OCI-LY7 (cell line): ENCODE measurements at regions not wholly inside any gene's neighbourhood (a gene's known extent, or its start where the extent isn't known, plus 50 kb on each side); places are given as distances from the start of the nearest gene placed in this dataset.

ENCODE experiments used
- EZH2phosphoT487 ChIP-seq: fragments of 200-600 bp; sonication (generic); IDR thresholded peaks from 2 replicates; pipeline ENCODE4 v1.6.1; 2018; ENCODE audit warnings: low read depth, borderline replicate concordance, mild to moderate bottlenecking, mixed run types, antibody characterized with exemption, low read length, moderate library complexity, mixed read lengths
- TF ChIP-seq, protein P1 (sequence below): fragments of 200-600 bp; sonication (generic); conservative IDR thresholded peaks from 2 replicates; pipeline ENCODE4 v1.5.1; 2014; ENCODE audit warnings: mild to moderate bottlenecking, antibody characterized with exemption, low read length, moderate library complexity, mixed read lengths

- TF ChIP-seq EZH2phosphoT487 = no peak
- TF ChIP-seq, protein P1, sequence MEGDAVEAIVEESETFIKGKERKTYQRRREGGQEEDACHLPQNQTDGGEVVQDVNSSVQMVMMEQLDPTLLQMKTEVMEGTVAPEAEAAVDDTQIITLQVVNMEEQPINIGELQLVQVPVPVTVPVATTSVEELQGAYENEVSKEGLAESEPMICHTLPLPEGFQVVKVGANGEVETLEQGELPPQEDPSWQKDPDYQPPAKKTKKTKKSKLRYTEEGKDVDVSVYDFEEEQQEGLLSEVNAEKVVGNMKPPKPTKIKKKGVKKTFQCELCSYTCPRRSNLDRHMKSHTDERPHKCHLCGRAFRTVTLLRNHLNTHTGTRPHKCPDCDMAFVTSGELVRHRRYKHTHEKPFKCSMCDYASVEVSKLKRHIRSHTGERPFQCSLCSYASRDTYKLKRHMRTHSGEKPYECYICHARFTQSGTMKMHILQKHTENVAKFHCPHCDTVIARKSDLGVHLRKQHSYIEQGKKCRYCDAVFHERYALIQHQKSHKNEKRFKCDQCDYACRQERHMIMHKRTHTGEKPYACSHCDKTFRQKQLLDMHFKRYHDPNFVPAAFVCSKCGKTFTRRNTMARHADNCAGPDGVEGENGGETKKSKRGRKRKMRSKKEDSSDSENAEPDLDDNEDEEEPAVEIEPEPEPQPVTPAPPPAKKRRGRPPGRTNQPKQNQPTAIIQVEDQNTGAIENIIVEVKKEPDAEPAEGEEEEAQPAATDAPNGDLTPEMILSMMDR = no peak
Observed at GRCh38 chr9:107839371-107839770, 349.8 kb upstream of the KLF4 start.
